ENCODE measurements at regions not wholly inside any gene's neighbourhood (a gene's known extent, or its start where the extent isn't known, plus 50 kb on each side); places are given as distances from the start of the nearest gene placed in this dataset.

GRCh38 chr4:45876235-45876890, 247.5 kb downstream of the GABRG1 start:
- H3K27me3 Mint-ChIP-seq, result no peaks in the 10 kb centered on the region
- peaks cover 1% of the 10 kb centered on the region for H3K9me3 Mint-ChIP-seq
- no peak overlapping the region for H3K4me3 Mint-ChIP-seq
- no peak for ATAC-seq (ENCODE audit: low read depth)
- POLR2A ChIA-PET, result no interaction called here
- no peaks in the 10 kb centered on the region for H3K36me3 Mint-ChIP-seq
- no peaks in the 10 kb centered on the region for H3K4me1 Mint-ChIP-seq
- DNase-seq, result no peak
- H3K27ac Mint-ChIP-seq, result no peak overlapping the region

DNA sequence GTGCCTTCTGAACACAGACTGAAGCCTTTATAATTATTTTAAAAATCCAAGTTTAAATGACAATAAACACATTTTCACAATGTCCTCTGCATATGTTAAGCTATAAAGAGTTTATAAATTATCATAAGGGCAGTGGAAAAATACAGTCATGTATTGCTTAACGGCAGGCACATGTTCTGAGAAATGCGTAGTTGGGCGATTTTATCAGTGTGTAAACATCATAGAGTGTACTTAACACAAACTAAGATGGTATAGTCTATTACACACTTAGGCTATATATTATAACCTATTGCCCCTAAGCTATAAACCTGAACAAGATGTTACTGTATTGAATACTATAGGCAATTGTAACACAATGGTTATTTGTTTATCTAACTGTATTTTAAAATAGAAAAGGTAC, 254.7 kb downstream of the GABRG1 start:
- no peaks in the 10 kb centered on the region for H3K4me1 Mint-ChIP-seq
- H3K27ac Mint-ChIP-seq, result no peak overlapping the region
- POLR2A ChIA-PET, result no interaction called here
- DNase-seq (no peak), ATAC-seq (ENCODE audit: low read depth) (no peak)
- H3K4me3 Mint-ChIP-seq, result no peak overlapping the region
- no peaks in the 10 kb centered on the region for H3K36me3 Mint-ChIP-seq
- H3K9me3 Mint-ChIP-seq, result peaks cover 1% of the 10 kb centered on the region
- no peaks in the 10 kb centered on the region for H3K27me3 Mint-ChIP-seq

- no peak overlapping the region for H3K27ac Mint-ChIP-seq
- H3K4me3 Mint-ChIP-seq, result no peak overlapping the region
- no peaks in the 10 kb centered on the region for H3K4me1 Mint-ChIP-seq
- H3K36me3 Mint-ChIP-seq, result no peaks in the 10 kb centered on the region
- no peaks in the 10 kb centered on the region for H3K27me3 Mint-ChIP-seq
- ATAC-seq (ENCODE audit: low read depth), result no peak
- POLR2A ChIA-PET, result no interaction called here
- H3K9me3 Mint-ChIP-seq, result peaks cover 1% of the 10 kb centered on the region
- DNase-seq, result no peak
Measured at GRCh38 chr4:45865781-45866180, 258.1 kb downstream of the GABRG1 start.

GRCh38 chr4:45855857-45856256, 268.0 kb downstream of the GABRG1 start:
- ATAC-seq (ENCODE audit: low read depth) (no peak), DNase-seq (no peak)
- H3K9me3 Mint-ChIP-seq, result peaks cover 10% of the 10 kb centered on the region
- no peak overlapping the region for H3K4me3 Mint-ChIP-seq
- POLR2A ChIA-PET, result no interaction called here
- H3K4me1 Mint-ChIP-seq, result no peaks in the 10 kb centered on the region
- no peaks in the 10 kb centered on the region for H3K36me3 Mint-ChIP-seq
- H3K27ac Mint-ChIP-seq, result no peak overlapping the region
- no peaks in the 10 kb centered on the region for H3K27me3 Mint-ChIP-seq

DNA sequence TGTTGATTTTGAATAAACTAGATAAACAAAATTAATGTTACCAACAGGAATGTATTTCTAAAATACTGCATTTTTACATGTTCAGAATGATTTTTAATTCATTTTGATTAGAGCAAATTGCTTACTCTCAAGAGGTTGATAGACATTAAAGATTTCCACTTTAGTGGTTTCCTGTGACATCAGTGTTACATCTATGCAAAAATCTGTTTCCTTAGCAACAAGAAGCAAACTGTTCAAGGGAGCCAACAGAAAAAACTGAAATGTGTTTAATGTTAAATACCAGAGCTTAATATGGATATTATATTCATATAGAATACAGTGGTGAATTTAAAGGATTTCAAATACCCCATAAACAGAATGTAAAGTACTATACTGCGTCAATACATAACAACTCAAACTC, 277.8 kb downstream of the GABRG1 start:
- peaks cover 1% of the 10 kb centered on the region for H3K27me3 Mint-ChIP-seq
- peaks cover 3% of the 10 kb centered on the region for H3K9me3 Mint-ChIP-seq
- no peak overlapping the region for H3K27ac Mint-ChIP-seq
- no peaks in the 10 kb centered on the region for H3K36me3 Mint-ChIP-seq
- POLR2A ChIA-PET, result no interaction called here
- H3K4me1 Mint-ChIP-seq, result no peaks in the 10 kb centered on the region
- ATAC-seq (ENCODE audit: low read depth), result no peak
- H3K4me3 Mint-ChIP-seq, result no peak overlapping the region
- DNase-seq, result no peak

DNA sequence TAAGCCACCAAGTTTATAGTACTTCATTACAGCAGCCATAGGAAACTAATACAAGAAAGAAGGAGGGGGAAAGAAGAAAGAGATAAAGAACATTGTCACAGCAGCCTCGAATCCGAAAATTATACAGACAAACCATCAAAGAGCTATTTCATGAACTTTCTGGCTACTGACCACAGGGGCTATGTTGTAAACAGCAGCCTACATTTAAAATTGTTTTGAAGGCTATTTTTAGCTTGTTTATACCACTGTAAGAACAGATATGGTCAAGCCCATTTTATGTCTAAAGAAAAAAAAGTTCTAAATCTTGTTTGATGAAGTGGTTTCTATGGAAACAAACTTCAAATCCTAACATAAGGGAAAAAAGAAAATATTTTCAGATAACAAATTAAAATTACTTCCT, 282.1 kb downstream of the GABRG1 start:
- Mint-ChIP-seq H3K27ac (no peak overlapping the region), H3K36me3 (no peaks in the 10 kb centered on the region), H3K4me1 (no peaks in the 10 kb centered on the region), H3K9me3 (peaks cover 4% of the 10 kb centered on the region), H3K4me3 (no peak overlapping the region), H3K27me3 (peaks cover 1% of the 10 kb centered on the region)
- DNase-seq (no peak), ATAC-seq (ENCODE audit: low read depth) (no peak)
- POLR2A ChIA-PET, result no interaction called here

GRCh38 chr4:45831692-45832091, 292.2 kb downstream of the GABRG1 start:
- Mint-ChIP-seq H3K27ac (no peak overlapping the region), H3K4me3 (no peak overlapping the region), H3K9me3 (peaks cover 13% of the 10 kb centered on the region), H3K27me3 (no peaks in the 10 kb centered on the region), H3K4me1 (no peaks in the 10 kb centered on the region), H3K36me3 (no peaks in the 10 kb centered on the region)
- ATAC-seq (ENCODE audit: low read depth) (no peak), DNase-seq (no peak)
- POLR2A ChIA-PET, result no interaction called here

DNA sequence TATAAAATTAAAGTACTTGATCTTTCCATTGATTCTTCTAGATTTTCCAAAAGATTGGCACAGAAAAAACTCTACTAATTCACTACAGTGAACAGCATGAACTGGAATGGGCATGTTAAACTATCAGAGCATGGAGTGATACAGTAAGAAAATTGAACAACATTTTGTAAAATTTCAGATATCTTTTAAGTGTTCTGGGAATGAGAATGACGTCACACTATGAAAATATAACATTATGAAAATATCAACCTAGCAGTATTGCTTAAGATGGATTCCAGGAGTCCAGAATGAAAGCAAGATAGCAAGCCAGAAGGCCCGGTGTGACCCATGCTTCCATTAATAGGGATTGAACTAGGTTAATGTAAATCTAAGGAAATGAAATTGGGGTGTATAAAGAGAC, 319.9 kb downstream of the GABRG1 start:
- Mint-ChIP-seq H3K27me3 (no peaks in the 10 kb centered on the region), H3K9me3 (peaks cover 3% of the 10 kb centered on the region), H3K4me3 (no peak overlapping the region), H3K27ac (no peak overlapping the region), H3K4me1 (no peaks in the 10 kb centered on the region), H3K36me3 (no peaks in the 10 kb centered on the region)
- DNase-seq, result no peak
- no peak for ATAC-seq (ENCODE audit: low read depth)
- POLR2A ChIA-PET, result no interaction called here

GRCh38 chr4:45795135-45795534, 328.7 kb downstream of the GABRG1 start:
- Mint-ChIP-seq H3K27me3 (no peaks in the 10 kb centered on the region), H3K9me3 (peaks cover 1% of the 10 kb centered on the region), H3K36me3 (no peaks in the 10 kb centered on the region), H3K4me1 (no peaks in the 10 kb centered on the region), H3K27ac (no peak overlapping the region), H3K4me3 (no peak overlapping the region)
- POLR2A ChIA-PET, result no interaction called here
- DNase-seq (no peak), ATAC-seq (ENCODE audit: low read depth) (no peak)

- POLR2A ChIA-PET, result no interaction called here
Measured at GRCh38 chr4:45778514-45778913, 345.3 kb downstream of the GABRG1 start.

DNA sequence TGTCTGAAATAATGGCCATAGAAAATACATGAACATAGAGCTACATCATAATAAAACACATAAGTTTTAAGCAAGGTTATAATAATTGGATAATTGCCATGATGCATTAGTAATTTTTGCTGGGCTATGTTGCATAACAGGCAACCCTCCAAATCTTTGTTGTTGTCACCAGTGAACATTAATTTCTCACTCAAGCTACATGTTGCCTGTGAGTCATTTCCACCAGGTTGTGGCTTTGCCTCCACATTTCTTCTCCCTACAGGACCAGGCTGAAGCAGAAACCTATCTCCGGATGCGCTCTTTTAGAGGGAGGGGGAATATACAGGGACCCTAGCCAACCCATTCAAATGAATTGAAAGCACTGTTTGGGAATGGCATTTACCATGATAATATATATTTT, 347.7 kb downstream of the GABRG1 start:
- Mint-ChIP-seq H3K27me3 (no peaks in the 10 kb centered on the region), H3K9me3 (peaks cover 4% of the 10 kb centered on the region), H3K27ac (no peak overlapping the region), H3K4me3 (no peak overlapping the region), H3K4me1 (no peaks in the 10 kb centered on the region), H3K36me3 (no peaks in the 10 kb centered on the region)
- POLR2A ChIA-PET, result no interaction called here
- no peak for DNase-seq
- ATAC-seq (ENCODE audit: low read depth), result no peak

More at GRCh38 chr4:45778514-45778913, 345.3 kb downstream of the GABRG1 start:
- Mint-ChIP-seq H3K9me3 (peaks cover 2% of the 10 kb centered on the region), H3K27me3 (no peaks in the 10 kb centered on the region), H3K36me3 (no peaks in the 10 kb centered on the region), H3K4me3 (no peak overlapping the region), H3K4me1 (no peaks in the 10 kb centered on the region), H3K27ac (no peak overlapping the region)
- DNase-seq (no peak), ATAC-seq (ENCODE audit: low read depth) (no peak)

DNA sequence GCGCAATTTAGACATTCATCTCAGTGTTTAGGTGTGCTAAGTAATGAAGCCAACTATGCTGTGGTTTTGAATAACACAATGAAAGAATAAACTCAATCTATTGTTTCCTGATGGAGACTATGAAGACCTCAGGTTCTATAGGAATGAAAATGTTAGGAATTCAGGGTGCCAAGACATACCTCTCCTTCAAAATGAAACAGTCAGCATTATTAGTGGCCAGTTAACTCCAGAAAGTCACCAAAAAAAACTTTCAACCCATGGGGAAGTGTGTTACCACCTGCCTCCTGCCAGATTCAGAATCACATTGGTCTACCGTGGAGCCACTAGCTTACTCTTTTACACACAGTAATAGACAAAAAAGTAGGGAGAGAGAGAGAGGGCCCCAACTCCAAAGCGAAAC, 352.9 kb downstream of the GABRG1 start:
- no peak for DNase-seq
- Mint-ChIP-seq H3K27me3 (no peaks in the 10 kb centered on the region), H3K4me1 (no peaks in the 10 kb centered on the region), H3K36me3 (no peaks in the 10 kb centered on the region), H3K4me3 (no peak overlapping the region), H3K9me3 (peaks cover 1% of the 10 kb centered on the region), H3K27ac (no peak overlapping the region)
- POLR2A ChIA-PET, result no interaction called here
- ATAC-seq (ENCODE audit: low read depth), result no peak

- H3K4me3 Mint-ChIP-seq, result no peak overlapping the region
- no peaks in the 10 kb centered on the region for H3K9me3 Mint-ChIP-seq
- H3K27ac Mint-ChIP-seq, result no peak overlapping the region
- POLR2A ChIA-PET, result no interaction called here
- H3K27me3 Mint-ChIP-seq, result no peaks in the 10 kb centered on the region
- ATAC-seq (ENCODE audit: low read depth) (no peak), DNase-seq (no peak)
- no peaks in the 10 kb centered on the region for H3K4me1 Mint-ChIP-seq
- no peaks in the 10 kb centered on the region for H3K36me3 Mint-ChIP-seq
Measured at GRCh38 chr4:45765521-45765920, 358.3 kb downstream of the GABRG1 start.

GRCh38 chr4:45751877-45752530, 371.9 kb downstream of the GABRG1 start:
- no peak overlapping the region for H3K4me3 Mint-ChIP-seq

More at GRCh38 chr4:45751877-45752530, 371.9 kb downstream of the GABRG1 start:
- Mint-ChIP-seq H3K27ac (no peak overlapping the region), H3K4me1 (no peaks in the 10 kb centered on the region), H3K36me3 (no peaks in the 10 kb centered on the region), H3K27me3 (no peaks in the 10 kb centered on the region), H3K9me3 (peaks cover 2% of the 10 kb centered on the region)
- no peak for ATAC-seq (ENCODE audit: low read depth)
- no peak for DNase-seq
- POLR2A ChIA-PET, result no interaction called here
